ENCODE measurements at regions not wholly inside any gene's neighbourhood (a gene's known extent, or its start where the extent isn't known, plus 50 kb on each side); places are given as distances from the start of the nearest gene placed in this dataset.

DNA sequence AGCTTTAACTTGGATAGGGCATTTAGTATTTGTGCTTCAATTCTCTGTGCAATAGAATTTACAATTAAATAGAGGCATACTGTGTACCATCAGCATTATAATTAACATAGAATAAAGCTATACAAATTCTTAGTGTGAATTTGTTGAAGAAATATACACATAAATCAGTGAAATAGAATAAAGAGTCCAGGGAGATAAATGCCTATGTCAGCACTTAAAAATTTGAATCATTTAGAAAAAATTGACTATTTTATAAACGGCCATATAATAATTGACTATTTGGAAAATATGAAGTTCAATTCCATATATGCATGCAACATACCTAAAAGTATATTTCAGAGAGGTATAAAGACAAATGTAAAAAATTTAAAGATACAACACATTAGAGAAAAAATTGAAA, 348.7 kb downstream of the NR4A2 start (continued):
- TF ChIP-seq, protein P1, sequence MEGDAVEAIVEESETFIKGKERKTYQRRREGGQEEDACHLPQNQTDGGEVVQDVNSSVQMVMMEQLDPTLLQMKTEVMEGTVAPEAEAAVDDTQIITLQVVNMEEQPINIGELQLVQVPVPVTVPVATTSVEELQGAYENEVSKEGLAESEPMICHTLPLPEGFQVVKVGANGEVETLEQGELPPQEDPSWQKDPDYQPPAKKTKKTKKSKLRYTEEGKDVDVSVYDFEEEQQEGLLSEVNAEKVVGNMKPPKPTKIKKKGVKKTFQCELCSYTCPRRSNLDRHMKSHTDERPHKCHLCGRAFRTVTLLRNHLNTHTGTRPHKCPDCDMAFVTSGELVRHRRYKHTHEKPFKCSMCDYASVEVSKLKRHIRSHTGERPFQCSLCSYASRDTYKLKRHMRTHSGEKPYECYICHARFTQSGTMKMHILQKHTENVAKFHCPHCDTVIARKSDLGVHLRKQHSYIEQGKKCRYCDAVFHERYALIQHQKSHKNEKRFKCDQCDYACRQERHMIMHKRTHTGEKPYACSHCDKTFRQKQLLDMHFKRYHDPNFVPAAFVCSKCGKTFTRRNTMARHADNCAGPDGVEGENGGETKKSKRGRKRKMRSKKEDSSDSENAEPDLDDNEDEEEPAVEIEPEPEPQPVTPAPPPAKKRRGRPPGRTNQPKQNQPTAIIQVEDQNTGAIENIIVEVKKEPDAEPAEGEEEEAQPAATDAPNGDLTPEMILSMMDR (IDR thresholded peaks at IDR 0.05): no peak
- TF ChIP-seq, protein P2, sequence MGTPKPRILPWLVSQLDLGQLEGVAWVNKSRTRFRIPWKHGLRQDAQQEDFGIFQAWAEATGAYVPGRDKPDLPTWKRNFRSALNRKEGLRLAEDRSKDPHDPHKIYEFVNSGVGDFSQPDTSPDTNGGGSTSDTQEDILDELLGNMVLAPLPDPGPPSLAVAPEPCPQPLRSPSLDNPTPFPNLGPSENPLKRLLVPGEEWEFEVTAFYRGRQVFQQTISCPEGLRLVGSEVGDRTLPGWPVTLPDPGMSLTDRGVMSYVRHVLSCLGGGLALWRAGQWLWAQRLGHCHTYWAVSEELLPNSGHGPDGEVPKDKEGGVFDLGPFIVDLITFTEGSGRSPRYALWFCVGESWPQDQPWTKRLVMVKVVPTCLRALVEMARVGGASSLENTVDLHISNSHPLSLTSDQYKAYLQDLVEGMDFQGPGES (IDR thresholded peaks at IDR 0.05; ENCODE audit: low read depth, low read length): no peak
- TF ChIP-seq EP300 (IDR thresholded peaks at IDR 0.05; ENCODE audit: borderline replicate concordance in 1 of 2, low read depth in 1 of 2, low read length in 1 of 2) (no peak), NRF1 (IDR thresholded peaks at IDR 0.05; ENCODE audit: low read depth, low read length) (no peak), MEF2A (IDR thresholded peaks at IDR 0.05; ENCODE audit: borderline replicate concordance, low read depth) (no peak)

DNA sequence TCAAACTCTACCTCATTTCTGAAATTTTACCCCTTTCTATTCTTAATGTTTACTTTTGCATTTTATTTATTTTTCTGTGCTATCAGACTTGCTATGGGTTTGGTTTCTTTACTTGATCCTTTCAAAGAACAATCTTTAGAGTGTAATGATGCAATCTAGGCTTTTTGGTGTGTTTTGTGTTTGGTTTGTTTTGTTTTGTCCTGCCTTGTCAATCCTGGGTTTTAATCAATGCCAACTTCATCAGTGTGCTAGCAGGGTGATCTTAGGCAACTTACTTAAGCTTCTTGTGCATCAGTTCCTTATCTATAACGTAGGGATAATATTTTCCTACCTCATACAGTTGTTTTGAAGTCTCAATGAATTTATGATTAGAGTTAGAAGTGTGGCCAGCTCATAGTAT, 350.4 kb downstream of the NR4A2 start:
- no peaks in the 10 kb centered on the region for H3K4me1 ChIP-seq (ENCODE audit: control insufficient read depth in 1 of 2, insufficient read depth in 2 of 2, low read depth in 1 of 2, low read length in 1 of 2)
- no peak overlapping the region for H2AFZ ChIP-seq (ENCODE audit: low read depth)
- no peak overlapping the region for H3K27ac ChIP-seq (ENCODE audit: low read depth in 2 of 2, low read length in 1 of 2)
- H3F3A ChIP-seq (replicated peaks; ENCODE audit: insufficient read depth): no peaks in the 10 kb centered on the region
- H3K9me3 ChIP-seq: no peaks in the 10 kb centered on the region
- TF ChIP-seq NFIC (IDR thresholded peaks at IDR 0.05; ENCODE audit: borderline replicate concordance): no peak
- TF ChIP-seq, protein P3, sequence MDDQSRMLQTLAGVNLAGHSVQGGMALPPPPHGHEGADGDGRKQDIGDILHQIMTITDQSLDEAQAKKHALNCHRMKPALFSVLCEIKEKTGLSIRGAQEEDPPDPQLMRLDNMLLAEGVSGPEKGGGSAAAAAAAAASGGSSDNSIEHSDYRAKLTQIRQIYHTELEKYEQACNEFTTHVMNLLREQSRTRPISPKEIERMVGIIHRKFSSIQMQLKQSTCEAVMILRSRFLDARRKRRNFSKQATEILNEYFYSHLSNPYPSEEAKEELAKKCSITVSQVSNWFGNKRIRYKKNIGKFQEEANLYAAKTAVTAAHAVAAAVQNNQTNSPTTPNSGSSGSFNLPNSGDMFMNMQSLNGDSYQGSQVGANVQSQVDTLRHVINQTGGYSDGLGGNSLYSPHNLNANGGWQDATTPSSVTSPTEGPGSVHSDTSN (IDR thresholded peaks at IDR 0.05): no peak
- TF ChIP-seq RCOR1 (IDR thresholded peaks at IDR 0.05; ENCODE audit: low read length): no peak
- TF ChIP-seq MXI1 (IDR thresholded peaks at IDR 0.05; ENCODE audit: low read depth, low read length): no peak
- TF ChIP-seq RAD21 (IDR thresholded peaks at IDR 0.05; ENCODE audit: low read length): no peak
- no peak for TF ChIP-seq TCF12 (IDR thresholded peaks at IDR 0.05)
- no peak for TF ChIP-seq SMC3 (IDR thresholded peaks at IDR 0.05; ENCODE audit: low read depth, low read length)
- TF ChIP-seq, protein P4, sequence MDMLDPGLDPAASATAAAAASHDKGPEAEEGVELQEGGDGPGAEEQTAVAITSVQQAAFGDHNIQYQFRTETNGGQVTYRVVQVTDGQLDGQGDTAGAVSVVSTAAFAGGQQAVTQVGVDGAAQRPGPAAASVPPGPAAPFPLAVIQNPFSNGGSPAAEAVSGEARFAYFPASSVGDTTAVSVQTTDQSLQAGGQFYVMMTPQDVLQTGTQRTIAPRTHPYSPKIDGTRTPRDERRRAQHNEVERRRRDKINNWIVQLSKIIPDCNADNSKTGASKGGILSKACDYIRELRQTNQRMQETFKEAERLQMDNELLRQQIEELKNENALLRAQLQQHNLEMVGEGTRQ (IDR thresholded peaks at IDR 0.05; ENCODE audit: borderline replicate concordance, low read depth, low read length): no peak
- no peak for TF ChIP-seq RFX5 (IDR thresholded peaks at IDR 0.05; ENCODE audit: low read length)
- no peak for TF ChIP-seq TEAD4 (IDR thresholded peaks at IDR 0.05; ENCODE audit: borderline replicate concordance, insufficient read depth)
- TF ChIP-seq, protein P1 (IDR thresholded peaks at IDR 0.05): no peak
- TF ChIP-seq POLR2AphosphoS5 (IDR thresholded peaks at IDR 0.05; ENCODE audit: low read depth, low read length): no peak
- no peak for TF ChIP-seq TAF1 (IDR thresholded peaks at IDR 0.05; ENCODE audit: borderline replicate concordance, low read depth, low read length)
- TF ChIP-seq, protein P5, sequence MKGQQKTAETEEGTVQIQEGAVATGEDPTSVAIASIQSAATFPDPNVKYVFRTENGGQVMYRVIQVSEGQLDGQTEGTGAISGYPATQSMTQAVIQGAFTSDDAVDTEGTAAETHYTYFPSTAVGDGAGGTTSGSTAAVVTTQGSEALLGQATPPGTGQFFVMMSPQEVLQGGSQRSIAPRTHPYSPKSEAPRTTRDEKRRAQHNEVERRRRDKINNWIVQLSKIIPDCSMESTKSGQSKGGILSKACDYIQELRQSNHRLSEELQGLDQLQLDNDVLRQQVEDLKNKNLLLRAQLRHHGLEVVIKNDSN (IDR thresholded peaks at IDR 0.05; ENCODE audit: borderline replicate concordance, low read depth): no peak
- TF ChIP-seq CHD2 (IDR thresholded peaks at IDR 0.05; ENCODE audit: low read length, partially characterized antibody): no peak
- no peak for DNase-seq
- no peaks in the 10 kb centered on the region for H3K9me2 ChIP-seq
- 0% methylated on average over 1 of the region's 1 CpG for WGBS (ENCODE audit: low lambda C conversion rate)
- H3K27me3 ChIP-seq (ENCODE audit: insufficient read depth): no peaks in the 10 kb centered on the region
- ChIA-PET CTCF (interaction anchor here (0.6 kb wide), 1 partner anchor 49 kb away, joined by 4 read pairs; no protein-coding TSS in a partner anchor), POLR2A (no interaction called here)
- no peaks in the 10 kb centered on the region for H3K79me2 ChIP-seq (ENCODE audit: insufficient read depth)
- no peak overlapping the region for H3K4me3 ChIP-seq (ENCODE audit: low read depth in 2 of 2, low read length in 1 of 2)
- H3K36me3 ChIP-seq (replicated peaks in 1 of 2; ENCODE audit: control insufficient read depth in 1 of 2, insufficient read depth in 2 of 2, low read length in 1 of 2): no peaks in the 10 kb centered on the region
- H3K9ac ChIP-seq: no peak overlapping the region
- no peak overlapping the region for H3K4me2 ChIP-seq
- H4K20me1 ChIP-seq (ENCODE audit: insufficient read depth): no peaks in the 10 kb centered on the region
